H1 (cell line): ENCODE measurements at regions not wholly inside any gene's neighbourhood (a gene's known extent, or its start where the extent isn't known, plus 50 kb on each side); places are given as distances from the start of the nearest gene placed in this dataset.

Experiments used
- CTCF ChIA-PET: fragments of 300-600 bp; sonication (Branson Sonifier 250); formaldehyde crosslinking; loops from one replicate; lab custom pipeline; 2021; ENCODE audit not compliant: partially characterized antibody; lab: Charles Lee
- POLR2A ChIA-PET: fragments of 300-600 bp; sonication (Branson Sonifier 250); formaldehyde crosslinking; loops from one replicate; lab custom pipeline; 2021; ENCODE audit warnings: inconsistent platforms; ENCODE audit not compliant: partially characterized antibody; lab: Charles Lee
- DNase-seq, 2 experiments: peaks; one replicate each; pipeline versions ENCODE4 v3.0.0 to v3.0.0-alpha.2; 2010 to 2022; ENCODE audit warnings: low spot score in 2 of 2, low read depth in 1 of 2, mixed read lengths in 1 of 2
- FAIRE-seq: peaks from 2 replicates; lab custom pipeline; 2011; peaks lifted over from hg19 to GRCh38; lab: Jason Lieb, UNC
- H2AFZ ChIP-seq: 2 replicates; pipeline ENCODE4 v1.8.1; 2012; ENCODE audit warnings: low read length, inconsistent platforms
- H2AK5ac ChIP-seq: 2 replicates; pipeline ENCODE4 v1.6.1; 2013; ENCODE audit warnings: low read depth, low read length
- H2BK120ac ChIP-seq: replicated peaks from 2 replicates; pipeline ENCODE3; 2013; ENCODE audit warnings: low read depth, low read length, inconsistent platforms
- H2BK12ac ChIP-seq: 2 replicates; pipeline ENCODE4 v1.6.1; 2013; ENCODE audit warnings: low read depth, low read length
- H2BK15ac ChIP-seq: 2 replicates; pipeline ENCODE4 v1.6.1; 2013; ENCODE audit warnings: low read length
- H2BK20ac ChIP-seq: 2 replicates; pipeline ENCODE4 v1.6.1; 2013; ENCODE audit warnings: low read length
- H2BK5ac ChIP-seq: 2 replicates; pipeline ENCODE4 v1.6.1; 2013; ENCODE audit warnings: low read depth, low read length
- H3K14ac ChIP-seq: 2 replicates; pipeline ENCODE4 v1.6.1; 2013; ENCODE audit warnings: inconsistent platforms; ENCODE audit not compliant: insufficient read length
- H3K18ac ChIP-seq: 2 replicates; pipeline ENCODE4 v1.6.1; 2013; ENCODE audit warnings: low read length; ENCODE audit errors: extremely low read depth
- H3K23ac ChIP-seq: 2 replicates; pipeline ENCODE4 v1.6.1; 2013; ENCODE audit warnings: inconsistent platforms; ENCODE audit not compliant: insufficient read length
- H3K23me2 ChIP-seq: 2 replicates; pipeline ENCODE4 v1.6.1; 2013; ENCODE audit warnings: low read depth, low read length
- H3K27ac ChIP-seq: 2 replicates; pipeline ENCODE4 v1.6.1; 2011; ENCODE audit warnings: low read depth, low read length, inconsistent platforms
- H3K27me3 ChIP-seq, 4 experiments: replicated peaks in 1 of 4; 1 replicate in 1 of 4; 2 replicates in 3 of 4; pipeline versions ENCODE4 v1.6.1 to v1.8.1; 2011 to 2013; ENCODE audit warnings: low read length in 3 of 4, mild to moderate bottlenecking in 3 of 4, inconsistent platforms in 2 of 4, mixed read lengths in 2 of 4, moderate library complexity in 1 of 4; ENCODE audit not compliant: control insufficient read depth in 3 of 4, insufficient read depth in 3 of 4; ENCODE audit errors: extremely low read depth in 1 of 4
- H3K36me3 ChIP-seq, 4 experiments: 2 replicates each; pipeline versions ENCODE4 v1.6.1 to v1.8.1; 2011 to 2013; ENCODE audit warnings: mild to moderate bottlenecking in 4 of 4, low read length in 3 of 4, moderate library complexity in 2 of 4, control low read depth in 1 of 4, inconsistent platforms in 1 of 4; ENCODE audit not compliant: insufficient read depth in 4 of 4, control insufficient read depth in 2 of 4
- H3K4ac ChIP-seq: replicated peaks from 2 replicates; pipeline ENCODE3; 2013; ENCODE audit warnings: low read length, low read depth, mixed read lengths, inconsistent platforms; ENCODE audit not compliant: insufficient read length
- H3K4me1 ChIP-seq, 4 experiments: replicated peaks in 1 of 4; 1 replicate in 1 of 4; 2 replicates in 3 of 4; pipeline versions ENCODE4 v1.6.1 to v1.8.1; 2011 to 2013; ENCODE audit warnings: low read length in 3 of 4, inconsistent platforms in 2 of 4, mixed read lengths in 1 of 4; ENCODE audit not compliant: insufficient read depth in 4 of 4, control insufficient read depth in 3 of 4
- H3K4me2 ChIP-seq, 2 experiments: 2 replicates each; pipeline versions ENCODE4 v1.6.1 to v1.8.1; 2011 to 2013; ENCODE audit warnings: low read depth in 2 of 2, low read length in 2 of 2, control low read depth in 1 of 2, inconsistent platforms in 1 of 2, mild to moderate bottlenecking in 1 of 2; ENCODE audit not compliant: insufficient read depth in 1 of 2
- H3K4me3 ChIP-seq, 4 experiments: fragments of 200-600, 300-600 bp in 1 of 4; sonication (generic), shearing (Covaris generic), sonication (Bioruptor Twin) in 1 of 4; 2 replicates each; pipeline versions ENCODE4 v1.5.1 to v1.8.1; 2011 to 2016; ENCODE audit warnings: low read length in 4 of 4, low read depth in 3 of 4, control low read depth in 2 of 4, inconsistent platforms in 2 of 4, mild to moderate bottlenecking in 2 of 4, mixed read lengths in 1 of 4, moderate library complexity in 1 of 4; ENCODE audit not compliant: insufficient read depth in 2 of 4; ENCODE audit errors: extremely low read depth in 1 of 4
- H3K56ac ChIP-seq: replicated peaks from 2 replicates; pipeline ENCODE3; 2013; ENCODE audit warnings: low read depth, mild to moderate bottlenecking, mixed read lengths, low read length, inconsistent platforms; ENCODE audit not compliant: insufficient read length
- H3K79me1 ChIP-seq: 2 replicates; pipeline ENCODE4 v1.6.1; 2013; ENCODE audit warnings: low read depth, low read length, control low read depth
- H3K79me2 ChIP-seq, 2 experiments: 2 replicates each; pipeline versions ENCODE4 v1.6.1 to v1.8.1; 2012 to 2013; ENCODE audit warnings: low read length in 2 of 2, mild to moderate bottlenecking in 2 of 2, inconsistent platforms in 1 of 2; ENCODE audit not compliant: insufficient read depth in 2 of 2, control insufficient read depth in 1 of 2
- H3K9ac ChIP-seq, 4 experiments: replicated peaks in 1 of 4; 1 replicate in 1 of 4; 2 replicates in 3 of 4; pipeline versions ENCODE4 v1.6.1 to v1.8.1; 2011 to 2013; ENCODE audit warnings: low read depth in 3 of 4, low read length in 3 of 4, control low read depth in 2 of 4, mild to moderate bottlenecking in 2 of 4, moderate library complexity in 2 of 4, inconsistent platforms in 1 of 4; ENCODE audit errors: extremely low read depth in 1 of 4
- H3K9me3 ChIP-seq, 2 experiments: 2 replicates each; pipeline versions ENCODE4 v1.6.1 to v1.8.1; 2012 to 2013; ENCODE audit warnings: mild to moderate bottlenecking in 2 of 2, moderate library complexity in 2 of 2, control low read depth in 1 of 2, inconsistent platforms in 1 of 2, low read depth in 1 of 2, low read length in 1 of 2, mixed read lengths in 1 of 2; ENCODE audit not compliant: insufficient read depth in 2 of 2
- H4K20me1 ChIP-seq, 2 experiments: replicated peaks in 1 of 2; 2 replicates each; pipeline versions ENCODE3 to v1.8.1; 2011 to 2013; ENCODE audit warnings: inconsistent platforms in 2 of 2, low read length in 2 of 2, mild to moderate bottlenecking in 1 of 2; ENCODE audit not compliant: insufficient read depth in 2 of 2, control insufficient read depth in 1 of 2
- H4K5ac ChIP-seq: 2 replicates; pipeline ENCODE4 v1.6.1; 2013; ENCODE audit warnings: low read length, low read depth, mixed read lengths, inconsistent platforms; ENCODE audit not compliant: insufficient read length
- H4K8ac ChIP-seq: 2 replicates; pipeline ENCODE4 v1.8.0; 2013; ENCODE audit warnings: mild to moderate bottlenecking, moderate library complexity, low read length, inconsistent platforms; ENCODE audit not compliant: insufficient read depth; ENCODE audit errors: extremely low read depth
- H4K91ac ChIP-seq: replicated peaks from 2 replicates; pipeline ENCODE3; 2013; ENCODE audit warnings: low read length, mixed read lengths, inconsistent platforms; ENCODE audit not compliant: insufficient read length
- SIX5 ChIP-seq: IDR thresholded peaks from 2 replicates; pipeline ENCODE4 v1.6.1; 2011; ENCODE audit warnings: mild to moderate bottlenecking, low read depth, low read length
- WGBS, 2 experiments: shearing (Covaris generic) in 1 of 2; methylation state at CpG; one replicate each; pipeline versions ENCODE4 v1.1.6 to v1.1.7; 2013 to 2015; ENCODE audit warnings: low lambda C conversion rate in 2 of 2, mixed read lengths in 2 of 2, inconsistent platforms in 1 of 2, low coverage in 1 of 2, missing lambda C conversion rate in 1 of 2; ENCODE audit not compliant: insufficient replicate concordance in 2 of 2, insufficient coverage in 1 of 2, insufficient read length in 1 of 2; ENCODE audit errors: extremely low coverage in 1 of 2, missing lambda C conversion rate in 1 of 2; 5-methylcytosine and 5-hydroxymethylcytosine counted together

DNA sequence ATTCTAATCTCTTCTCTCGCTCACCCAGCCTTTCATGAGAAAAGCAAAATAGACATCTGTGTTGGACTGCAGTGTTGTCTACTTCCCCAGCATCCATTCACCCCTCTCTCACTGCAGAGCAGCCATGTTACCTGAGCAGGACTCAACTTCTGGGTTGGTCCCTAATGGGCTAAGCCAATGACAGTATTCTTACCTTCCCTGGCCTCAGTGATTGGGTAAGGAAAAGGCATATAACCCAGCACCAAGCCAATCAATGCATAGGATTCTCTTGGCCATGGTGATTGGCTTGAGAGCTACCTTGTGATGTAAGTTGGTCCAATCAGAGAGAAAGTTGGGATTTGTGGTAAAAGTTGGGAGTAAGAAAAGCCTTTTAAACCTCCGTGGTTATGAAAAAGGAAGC is 99.8 kb upstream of the NECTIN1 start:
- H3K4me2 ChIP-seq, result no peak overlapping the region
- peaks cover 0 to 5% of the 10 kb centered on the region in 2 experiments; a peak in 1 of 4 replicates for H3K9me3 ChIP-seq
- H3K56ac ChIP-seq, result no peak overlapping the region
- H3K79me1 ChIP-seq, result no peaks in the 10 kb centered on the region
- H4K91ac ChIP-seq, result no peak overlapping the region
- no peak overlapping the region for H2BK20ac ChIP-seq
- no peak overlapping the region for H2BK5ac ChIP-seq
- no peak overlapping the region for H2AK5ac ChIP-seq
- CTCF ChIA-PET, result interaction anchor here (2.1 kb wide), 1 partner anchor 280 kb away, joined by 6 read pairs; no protein-coding TSS in a partner anchor
- H3K23ac ChIP-seq, result no peak overlapping the region
- H2AFZ ChIP-seq, result no peak overlapping the region
- DNase-seq, result no peak
- no peaks in the 10 kb centered on the region for H3K79me2 ChIP-seq
- no peak overlapping the region for H2BK15ac ChIP-seq
- FAIRE-seq, result no peak
- WGBS, 2 experiments, result 90% methylated on average over 2 of the region's 2 CpGs; no CpG with 5 or more reads in 1 of the 2 experiments
- H4K20me1 ChIP-seq, result no peaks in the 10 kb centered on the region
- no peak overlapping the region for H3K9ac ChIP-seq
- no peak overlapping the region for H3K14ac ChIP-seq
- H3K4ac ChIP-seq, result no peak overlapping the region
- H3K4me1 ChIP-seq, result peaks cover 0 to 10% (median 6%) of the 10 kb centered on the region in 4 experiments; a peak in 5 of 7 replicates
- no peak overlapping the region for H3K4me3 ChIP-seq
- H2BK12ac ChIP-seq, result no peak overlapping the region
- H4K5ac ChIP-seq, result no peak overlapping the region
- POLR2A ChIA-PET, result no interaction called here
- no peaks in the 10 kb centered on the region for H3K36me3 ChIP-seq
- H3K18ac ChIP-seq, result no peak overlapping the region
- H3K27ac ChIP-seq, result no peak overlapping the region
- H3K23me2 ChIP-seq, result no peaks in the 10 kb centered on the region
- no peaks in the 10 kb centered on the region; a peak in 2 of 7 replicates for H3K27me3 ChIP-seq
- no peak overlapping the region for H2BK120ac ChIP-seq
- H4K8ac ChIP-seq, result no peak overlapping the region
- TF ChIP-seq SIX5, result no peak
